WTC11 (cell line): ENCODE measurements at regions not wholly inside any gene's neighbourhood (a gene's known extent, or its start where the extent isn't known, plus 50 kb on each side); places are given as distances from the start of the nearest gene placed in this dataset.

Experiments used
- ATAC-seq: fragments of 200-7000 bp; cut with Tn5 transposase; 2 replicates; pipeline ENCODE4 v1.10.0; 2021; ENCODE audit warnings: mild to moderate bottlenecking, moderate library complexity
- CTCF ChIA-PET: fragments of 300-600 bp; sonication (Branson Sonifier 250); formaldehyde crosslinking; loops from one replicate; lab custom pipeline; 2021; ENCODE audit warnings: antibody characterized with exemption; lab: Charles Lee
- POLR2A ChIA-PET: fragments of 350-600 bp; sonication (Branson Sonifier 250); formaldehyde crosslinking; loops from one replicate; lab custom pipeline; 2021; ENCODE audit warnings: antibody characterized with exemption; lab: Charles Lee
- DNase-seq: peaks from one replicate; pipeline ENCODE4 v3.0.0; 2021; ENCODE audit warnings: low spot score
- H3K27ac Mint-ChIP-seq: 2 replicates; pipeline ENCODE4 v1.8.0; 2021; ENCODE audit warnings: mixed read lengths
- H3K27me3 Mint-ChIP-seq: 2 replicates; pipeline ENCODE4 v1.8.0; 2021; ENCODE audit warnings: low read depth, mild to moderate bottlenecking, moderate library complexity, mixed read lengths
- H3K36me3 Mint-ChIP-seq: 2 replicates; pipeline ENCODE4 v1.8.0; 2021; ENCODE audit warnings: mixed read lengths
- H3K4me1 Mint-ChIP-seq: 2 replicates; pipeline ENCODE4 v1.8.0; 2022; ENCODE audit warnings: mixed read lengths
- H3K4me3 Mint-ChIP-seq: 2 replicates; pipeline ENCODE4 v1.8.0; 2021; ENCODE audit warnings: mild to moderate bottlenecking, moderate library complexity, mixed read lengths
- H3K9me3 Mint-ChIP-seq: 2 replicates; pipeline ENCODE4 v1.8.0; 2021; ENCODE audit warnings: mixed read lengths
- GRHL2 ChIP-seq: fragments of 250-450 bp; sonication (Bioruptor Pico); IDR thresholded peaks from 2 replicates; pipeline ENCODE4 v1.8.0; 2022; ENCODE audit warnings: mild to moderate bottlenecking, moderate library complexity; ENCODE audit not compliant: insufficient replicate concordance, severe bottlenecking
- HMGXB4 ChIP-seq: sonication (generic); formaldehyde crosslinking; IDR thresholded peaks from 2 replicates; pipeline ENCODE4 v1.8.1; 2023; ENCODE audit warnings: mild to moderate bottlenecking, moderate library complexity, missing genetic modification reagents
- IRF2 ChIP-seq: sonication (generic); formaldehyde crosslinking; IDR thresholded peaks from 2 replicates; pipeline ENCODE4 v1.8.0; 2022; ENCODE audit warnings: low read depth, missing genetic modification reagents, borderline replicate concordance
- MXD4 ChIP-seq: fragments of 250-450 bp; sonication (Bioruptor Pico); IDR thresholded peaks from 2 replicates; pipeline ENCODE4 v1.8.0; 2021; ENCODE audit warnings: mild to moderate bottlenecking, moderate library complexity, borderline replicate concordance
- NFATC4 ChIP-seq: fragments of 250-450 bp; sonication (Bioruptor Pico); IDR thresholded peaks from 2 replicates; pipeline ENCODE4 v1.9.0; 2021; ENCODE audit warnings: mild to moderate bottlenecking
- NR2C2 ChIP-seq: sonication (generic); formaldehyde crosslinking; IDR thresholded peaks from 2 replicates; pipeline ENCODE4 v1.8.0; 2022; ENCODE audit warnings: mild to moderate bottlenecking, missing genetic modification reagents
- PREB ChIP-seq: sonication (generic); formaldehyde crosslinking; IDR thresholded peaks from 2 replicates; pipeline ENCODE4 v1.8.1; 2022; ENCODE audit warnings: mild to moderate bottlenecking, missing genetic modification reagents, moderate library complexity, borderline replicate concordance
- RELA ChIP-seq: sonication (generic); formaldehyde crosslinking; IDR thresholded peaks from 2 replicates; pipeline ENCODE4 v1.8.1; 2022; ENCODE audit warnings: missing genetic modification reagents, mild to moderate bottlenecking, borderline replicate concordance
- SMAD4 ChIP-seq: sonication (generic); formaldehyde crosslinking; IDR thresholded peaks from 2 replicates; pipeline ENCODE4 v1.8.0; 2022; ENCODE audit warnings: mild to moderate bottlenecking, missing genetic modification reagents
- USF1 ChIP-seq: sonication (generic); formaldehyde crosslinking; IDR thresholded peaks from 2 replicates; pipeline ENCODE4 v1.8.0; 2022; ENCODE audit warnings: mild to moderate bottlenecking, missing genetic modification reagents
- ZBTB21 ChIP-seq: sonication (generic); formaldehyde crosslinking; IDR thresholded peaks from 2 replicates; pipeline ENCODE4 v1.8.1; 2023; ENCODE audit warnings: mild to moderate bottlenecking, missing genetic modification reagents, borderline replicate concordance
- ZBTB43 ChIP-seq: sonication (generic); formaldehyde crosslinking; IDR thresholded peaks from 2 replicates; pipeline ENCODE4 v1.8.1; 2023; ENCODE audit warnings: mild to moderate bottlenecking, missing genetic modification reagents
- ZNF219 ChIP-seq: sonication (generic); formaldehyde crosslinking; IDR thresholded peaks from 2 replicates; pipeline ENCODE4 v1.8.0; 2023; ENCODE audit warnings: missing genetic modification reagents, mild to moderate bottlenecking, borderline replicate concordance
- ZNF532 ChIP-seq: fragments of 250-450 bp; sonication (Bioruptor Pico); IDR thresholded peaks from 2 replicates; pipeline ENCODE4 v1.9.0; 2021; ENCODE audit warnings: mild to moderate bottlenecking, borderline replicate concordance
- ZNF671 ChIP-seq: fragments of 250-450 bp; sonication (Bioruptor Pico); IDR thresholded peaks from 2 replicates; pipeline ENCODE4 v1.8.0; 2021; ENCODE audit warnings: mild to moderate bottlenecking
- ZSCAN18 ChIP-seq: fragments of 250-450 bp; sonication (Bioruptor Pico); IDR thresholded peaks from 2 replicates; pipeline ENCODE4 v2.1.2; 2022; ENCODE audit warnings: mild to moderate bottlenecking, moderate library complexity

GRCh38 chr14:40838601-40839000, 768.1 kb upstream of the LRFN5 start (continued):
- TF ChIP-seq ZNF532 (CRISPR knock-in tag) (no peak), ZNF671 (CRISPR knock-in tag) (no peak), HMGXB4 (CRISPR knock-in tag) (no peak), MXD4 (CRISPR knock-in tag) (no peak)

- TF ChIP-seq ZBTB43 (CRISPR knock-in tag): no peak
- no peak for TF ChIP-seq USF1
- TF ChIP-seq IRF2: no peak
- TF ChIP-seq ZBTB21 (CRISPR knock-in tag): no peak
- no peak for TF ChIP-seq NR2C2 (CRISPR knock-in tag)
- TF ChIP-seq GRHL2 (CRISPR knock-in tag): no peak
- no peak for TF ChIP-seq ZNF219 (CRISPR knock-in tag)
- no peak for TF ChIP-seq SMAD4 (CRISPR knock-in tag)
- no peak for TF ChIP-seq ZSCAN18 (CRISPR knock-in tag)
- TF ChIP-seq RELA (CRISPR knock-in tag): no peak
- no peak for TF ChIP-seq PREB (CRISPR knock-in tag)
- TF ChIP-seq NFATC4 (CRISPR knock-in tag): no peak
- DNase-seq: no peak
- H3K4me3 Mint-ChIP-seq: no peak overlapping the region
- POLR2A ChIA-PET: no interaction called here
- peaks cover 9% of the 10 kb centered on the region for H3K36me3 Mint-ChIP-seq
- no peak overlapping the region for H3K27ac Mint-ChIP-seq
- CTCF ChIA-PET: no interaction called here
- no peaks in the 10 kb centered on the region for H3K4me1 Mint-ChIP-seq
- H3K27me3 Mint-ChIP-seq: no peaks in the 10 kb centered on the region; the same call in 1 of the 2 replicates
- ATAC-seq: no peak
- H3K9me3 Mint-ChIP-seq: peaks cover 19% of the 10 kb centered on the region
Observed at GRCh38 chr14:40806471-40806870, 800.2 kb upstream of the LRFN5 start.
